SK-N-SH (cell line): ENCODE measurements at regions not wholly inside any gene's neighbourhood (a gene's known extent, or its start where the extent isn't known, plus 50 kb on each side); places are given as distances from the start of the nearest gene placed in this dataset.

ENCODE experiments used
- CTCF ChIA-PET: fragments of 300-600, 350-600 bp; formaldehyde crosslinking; extraction: SDS; loops from one replicate; lab custom pipeline; 2021; lab: Yijun Ruan, JAX
- POLR2A ChIA-PET: fragments of 350-600 bp; sonication (Branson Sonifier 250); formaldehyde crosslinking; extraction: SDS; loops from one replicate; lab custom pipeline; 2020; ENCODE audit warnings: antibody characterized with exemption, inconsistent platforms; lab: Yijun Ruan, JAX
- DNase-seq: peaks from one replicate; pipeline ENCODE4 v3.0.0; 2012
- H2AFZ ChIP-seq: fragments of 200-600 bp; sonication (generic); 2 replicates; pipeline ENCODE4 v1.8.1; 2016; ENCODE audit warnings: antibody characterized with exemption, mild to moderate bottlenecking, low read depth
- H3F3A ChIP-seq: fragments of 200-600 bp; sonication (generic); replicated peaks from 2 replicates; pipeline ENCODE3; 2016; ENCODE audit warnings: antibody characterized with exemption, mild to moderate bottlenecking; ENCODE audit not compliant: insufficient read depth
- H3K27ac ChIP-seq, 2 experiments: fragments of 200-500 bp in 1 of 2; fragments of 200-600 bp in 1 of 2; sonication (Bioruptor generic) in 1 of 2; sonication (generic), shearing (Covaris generic) in 1 of 2; 2 replicates each; pipeline versions ENCODE4 v1.5.1 to v1.6.1; 2014 to 2016; ENCODE audit warnings: low read depth in 2 of 2, inconsistent platforms in 1 of 2, low read length in 1 of 2, mild to moderate bottlenecking in 1 of 2, mixed read lengths in 1 of 2
- H3K27me3 ChIP-seq: fragments of 200-600 bp; sonication (generic), shearing (Covaris generic); 2 replicates; pipeline ENCODE4 v1.6.1; 2016; ENCODE audit warnings: mixed run types; ENCODE audit not compliant: insufficient read depth
- H3K36me3 ChIP-seq, 2 experiments: fragments of 200-500 bp in 1 of 2; fragments of 200-600 bp in 1 of 2; sonication (Bioruptor generic) in 1 of 2; sonication (generic) in 1 of 2; replicated peaks in 1 of 2; 2 replicates each; pipeline versions ENCODE3 to v1.5.1; 2014 to 2016; ENCODE audit warnings: low read length in 1 of 2, mild to moderate bottlenecking in 1 of 2; ENCODE audit not compliant: insufficient read depth in 2 of 2, control insufficient read depth in 1 of 2
- H3K4me1 ChIP-seq, 2 experiments: fragments of 200-500 bp in 1 of 2; fragments of 200-600 bp in 1 of 2; sonication (Bioruptor generic) in 1 of 2; sonication (generic), shearing (Covaris generic) in 1 of 2; 2 replicates each; pipeline versions ENCODE4 v1.5.1 to v1.6.1; 2014 to 2016; ENCODE audit warnings: low read depth in 1 of 2, low read length in 1 of 2, mixed run types in 1 of 2; ENCODE audit not compliant: insufficient read depth in 2 of 2, control insufficient read depth in 1 of 2
- H3K4me2 ChIP-seq: fragments of 200-600 bp; sonication (generic), shearing (Covaris generic); 2 replicates; pipeline ENCODE4 v1.6.1; 2017; ENCODE audit warnings: mixed run types
- H3K4me3 ChIP-seq, 2 experiments: fragments of 200-500 bp in 1 of 2; fragments of 200-600 bp in 1 of 2; sonication (Bioruptor generic) in 1 of 2; sonication (generic), shearing (Covaris generic) in 1 of 2; 2 replicates each; pipeline versions ENCODE4 v1.5.1 to v1.8.1; 2014 to 2016; ENCODE audit warnings: low read depth in 2 of 2, inconsistent platforms in 1 of 2, low read length in 1 of 2, mild to moderate bottlenecking in 1 of 2, mixed read lengths in 1 of 2, moderate library complexity in 1 of 2
- H3K79me2 ChIP-seq: fragments of 200-600 bp; sonication (generic); 2 replicates; pipeline ENCODE4 v1.8.1; 2017; ENCODE audit warnings: mild to moderate bottlenecking; ENCODE audit not compliant: insufficient read depth
- H3K9ac ChIP-seq: fragments of 200-600 bp; sonication (generic); 2 replicates; pipeline ENCODE4 v1.6.1; 2017; ENCODE audit warnings: mixed run types
- H3K9me2 ChIP-seq: fragments of 200-600 bp; sonication (generic); 2 replicates; pipeline ENCODE4 v1.6.1; 2017; ENCODE audit warnings: mixed run types
- H3K9me3 ChIP-seq: fragments of 200-600 bp; sonication (generic); 2 replicates; pipeline ENCODE4 v1.6.1; 2017; ENCODE audit warnings: mixed run types, mild to moderate bottlenecking, moderate library complexity
- H4K20me1 ChIP-seq: fragments of 200-600 bp; sonication (generic); 2 replicates; pipeline ENCODE4 v1.6.1; 2017; ENCODE audit warnings: mild to moderate bottlenecking, mixed run types; ENCODE audit not compliant: insufficient read depth
- CHD2 ChIP-seq: fragments of 150-350 bp; IDR thresholded peaks from 2 replicates; pipeline ENCODE4 v1.6.1; 2018; ENCODE audit warnings: low read length; ENCODE audit not compliant: partially characterized antibody
- CTCF ChIP-seq: fragments of 200-600 bp; sonication (generic); IDR thresholded peaks from 2 replicates; pipeline ENCODE4 v1.6.1; 2017; ENCODE audit warnings: antibody characterized with exemption, mild to moderate bottlenecking, moderate library complexity
- EZH2phosphoT487 ChIP-seq: fragments of 200-600 bp; sonication (generic); IDR thresholded peaks from 2 replicates; pipeline ENCODE4 v1.6.1; 2017; ENCODE audit warnings: low read depth, mixed run types, mild to moderate bottlenecking, antibody characterized with exemption, moderate library complexity, borderline replicate concordance
- FOXJ3 ChIP-seq: sonication (generic); formaldehyde crosslinking; IDR thresholded peaks from 2 replicates; pipeline ENCODE4 v1.5.1; 2020; ENCODE audit warnings: mild to moderate bottlenecking, missing genetic modification reagents
- FOXM1 ChIP-seq: IDR thresholded peaks from 2 replicates; pipeline ENCODE4 v1.4.0; 2012; ENCODE audit warnings: low read depth, mild to moderate bottlenecking
- IRF3 ChIP-seq: fragments of 150-350 bp; IDR thresholded peaks from 2 replicates; pipeline ENCODE4 v1.6.1; 2016; ENCODE audit warnings: mild to moderate bottlenecking, low read depth, low read length
- MAX ChIP-seq: IDR thresholded peaks from 2 replicates; pipeline ENCODE4 v1.4.0; 2012; ENCODE audit warnings: low read depth
- MXI1 ChIP-seq: IDR thresholded peaks from 2 replicates; pipeline ENCODE4 v1.6.1; 2012; ENCODE audit warnings: mild to moderate bottlenecking, low read depth, low read length, improper control_type of control experiment
- NFIC ChIP-seq: IDR thresholded peaks from 2 replicates; pipeline ENCODE4 v1.4.0; 2012; ENCODE audit warnings: borderline replicate concordance
- NRF1 ChIP-seq: IDR thresholded peaks from 2 replicates; pipeline ENCODE4 v1.6.1; 2012; ENCODE audit warnings: low read depth, mild to moderate bottlenecking, low read length
- RCOR1 ChIP-seq: fragments of 150-350 bp; IDR thresholded peaks from 2 replicates; pipeline ENCODE4 v1.6.1; 2017; ENCODE audit warnings: antibody characterized with exemption, low read length
- RFX5 ChIP-seq: IDR thresholded peaks from 2 replicates; pipeline ENCODE4 v1.6.1; 2012; ENCODE audit warnings: mild to moderate bottlenecking, improper control_type of control experiment, low read length
- RXRA ChIP-seq: IDR thresholded peaks from 2 replicates; pipeline ENCODE4 v1.4.0; 2012; ENCODE audit warnings: low read depth, mild to moderate bottlenecking, borderline replicate concordance
- SMC3 ChIP-seq: IDR thresholded peaks from 2 replicates; pipeline ENCODE4 v1.6.1; 2012; ENCODE audit warnings: low read depth, low read length, improper control_type of control experiment
- TAF1 ChIP-seq: IDR thresholded peaks from 2 replicates; pipeline ENCODE4 v1.6.1; 2012; ENCODE audit warnings: low read depth, mild to moderate bottlenecking, low read length, moderate library complexity, borderline replicate concordance
- TCF12 ChIP-seq: IDR thresholded peaks from 2 replicates; pipeline ENCODE4 v1.4.0; 2012
- TEAD4 ChIP-seq: IDR thresholded peaks from 2 replicates; pipeline ENCODE4 v1.4.0; 2012; ENCODE audit warnings: mild to moderate bottlenecking, borderline replicate concordance; ENCODE audit not compliant: insufficient read depth
- USF1 ChIP-seq: IDR thresholded peaks from 2 replicates; pipeline ENCODE4 v1.4.0; 2012; ENCODE audit warnings: low read depth, borderline replicate concordance
- USF2 ChIP-seq: fragments of 150-350 bp; IDR thresholded peaks from 2 replicates; pipeline ENCODE4 v1.6.1; 2017; ENCODE audit warnings: antibody characterized with exemption, low read length, low read depth, borderline replicate concordance
- YY1 ChIP-seq: IDR thresholded peaks from 2 replicates; pipeline ENCODE4 v1.4.0; 2012; ENCODE audit warnings: low read depth, mild to moderate bottlenecking
- WGBS: methylation state at CpG from one replicate; pipeline ENCODE4 v1.1.6; 2017; ENCODE audit warnings: low lambda C conversion rate; 5-methylcytosine and 5-hydroxymethylcytosine counted together

GRCh38 chr20:55142932-55143331 lies 667.5 kb downstream of the DOK5 start:
- Histone ChIP-seq H4K20me1 (no peaks in the 10 kb centered on the region), H3K27me3 (no peaks in the 10 kb centered on the region), H3K9me2 (no peaks in the 10 kb centered on the region), H2AFZ (no peak overlapping the region), H3K9me3 (peaks cover 8% of the 10 kb centered on the region; the same call in 1 of the 2 replicates)
- POLR2A ChIA-PET = no interaction called here
- DNase-seq = no peak
- TF ChIP-seq FOXM1 (no peak), EZH2phosphoT487 (no peak), RXRA (no peak), MAX (no peak), FOXJ3 (no peak)
- TF ChIP-seq, all 33 proteins: peak for 0
- CTCF ChIA-PET = no interaction called here
- 31% methylated on average over 5 of the region's 5 CpGs for WGBS
- Histone ChIP-seq H3K4me1 (no peaks in the 10 kb centered on the region), H3K79me2 (no peaks in the 10 kb centered on the region), H3K4me2 (no peak overlapping the region), H3K27ac (no peak overlapping the region), H3F3A (no peaks in the 10 kb centered on the region), H3K4me3 (no peak overlapping the region), H3K36me3 (no peaks in the 10 kb centered on the region), H3K9ac (no peak overlapping the region)

GRCh38 chr20:55140631-55141030 lies 665.2 kb downstream of the DOK5 start:
- WGBS = 12% methylated on average over 3 of the region's 3 CpGs
- Histone ChIP-seq H3K9ac (no peak overlapping the region), H4K20me1 (no peaks in the 10 kb centered on the region), H3K9me3 (peaks cover 5% of the 10 kb centered on the region; the same call in 1 of the 2 replicates), H3K4me2 (no peak overlapping the region), H3K9me2 (no peaks in the 10 kb centered on the region), H3K4me3 (no peak overlapping the region), H3F3A (no peaks in the 10 kb centered on the region), H3K79me2 (no peaks in the 10 kb centered on the region), H3K27ac (no peak overlapping the region), H2AFZ (no peak overlapping the region), H3K4me1 (no peaks in the 10 kb centered on the region), H3K27me3 (no peaks in the 10 kb centered on the region), H3K36me3 (no peaks in the 10 kb centered on the region)
- POLR2A ChIA-PET = no interaction called here
- DNase-seq = no peak
- CTCF ChIA-PET = no interaction called here
- TF ChIP-seq MXI1 (no peak), CTCF (no peak), YY1 (no peak), CHD2 (no peak), NFIC (no peak), RFX5 (no peak), TCF12 (no peak), SMC3 (no peak), RXRA (no peak), NRF1 (no peak), TAF1 (no peak), IRF3 (no peak), FOXJ3 (no peak), USF2 (no peak), MAX (no peak), RCOR1 (no peak), TEAD4 (no peak), USF1 (no peak)
